ENCODE measurements at regions not wholly inside any gene's neighbourhood (a gene's known extent, or its start where the extent isn't known, plus 50 kb on each side); places are given as distances from the start of the nearest gene placed in this dataset.

- no peak for DNase-seq (ENCODE audit: low read depth in 2 of 2)
These were observed 95.1 kb upstream of the PLET1 start for GRCh38 chr11:112355726-112356125.

GRCh38 chr11:112357488-112357887 is 96.8 kb upstream of the PLET1 start:
- DNase-seq (ENCODE audit: low read depth in 2 of 2) = no peak

DNA sequence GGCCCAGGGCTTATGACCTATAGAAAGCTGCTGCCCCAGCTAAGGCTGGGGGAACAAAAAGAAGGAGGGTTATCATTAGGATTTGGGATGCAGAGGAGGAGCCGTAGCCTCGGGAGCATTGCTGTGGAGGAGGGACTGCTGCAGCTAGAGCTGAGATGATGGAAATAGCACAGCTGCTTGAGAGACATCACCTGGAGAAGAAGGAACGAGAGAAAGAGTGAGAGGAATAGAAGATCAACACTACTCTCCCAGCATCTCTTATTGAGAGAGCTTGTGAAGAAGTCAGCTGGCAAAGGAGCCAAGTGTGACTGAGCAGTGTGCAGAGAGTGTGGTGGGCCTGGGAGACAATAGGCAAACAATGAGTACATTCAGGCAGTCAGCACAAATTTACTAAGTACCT is 100.7 kb upstream of the PLET1 start:
- no peak for DNase-seq (ENCODE audit: low read depth in 2 of 2)

- DNase-seq (ENCODE audit: low read depth in 2 of 2) = no peak
These were observed 102.9 kb upstream of the PLET1 start for GRCh38 chr11:112363527-112363926.

DNA sequence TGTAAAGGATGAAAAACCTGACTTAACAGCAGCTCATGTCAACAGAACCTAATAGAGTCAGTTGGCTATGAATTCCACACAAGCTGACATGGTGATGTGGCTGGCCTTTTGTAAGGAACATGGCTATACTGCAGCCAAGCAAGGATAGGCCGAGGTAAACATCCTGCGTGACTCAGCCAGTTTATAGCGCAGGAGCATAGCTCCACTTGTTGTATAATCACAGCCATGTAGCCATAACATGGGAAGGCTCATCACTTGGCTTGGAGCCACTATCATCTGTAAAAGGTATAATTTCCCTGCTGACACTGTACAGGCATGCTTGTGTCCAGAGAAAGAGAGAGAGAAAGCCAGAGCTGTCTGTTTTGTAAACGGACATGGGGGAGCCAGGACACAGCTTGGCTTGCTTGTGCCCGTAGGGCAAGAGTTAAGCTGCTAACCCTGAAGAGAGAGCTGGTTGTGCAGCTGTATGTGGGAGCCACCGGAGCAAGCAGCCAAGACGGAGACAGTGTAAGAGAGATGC is 104.4 kb upstream of the PLET1 start:
- no peak for DNase-seq (ENCODE audit: low read depth in 2 of 2)

DNA sequence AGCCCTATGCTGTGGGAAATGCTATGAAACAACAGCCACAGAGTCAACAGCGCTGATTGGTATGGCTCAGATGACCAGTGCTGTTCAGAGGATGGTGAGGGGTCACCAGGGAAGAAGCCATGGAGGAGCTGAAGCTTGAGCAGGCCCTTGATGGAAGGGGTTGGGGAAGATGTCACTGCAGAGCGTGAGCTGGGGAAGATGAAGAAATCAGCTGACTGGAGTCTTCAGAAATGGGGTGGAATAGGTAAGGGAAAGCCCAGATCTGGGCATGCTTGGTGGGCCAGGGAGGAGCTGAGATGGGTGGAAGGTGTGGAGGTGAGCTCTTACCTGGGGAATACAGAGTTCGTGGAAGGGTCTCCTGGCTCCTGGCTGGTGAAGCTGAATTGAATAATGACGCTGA is 105.4 kb upstream of the PLET1 start:
- no peak for DNase-seq (ENCODE audit: low read depth in 2 of 2)

- DNase-seq (ENCODE audit: low read depth in 2 of 2) = no peak
These were observed 106.1 kb upstream of the PLET1 start for GRCh38 chr11:112366777-112367176.

GRCh38 chr11:112367461-112367860 is 106.8 kb upstream of the PLET1 start:
- DNase-seq (ENCODE audit: low read depth in 2 of 2) = no peak

- no peak for DNase-seq (ENCODE audit: low read depth in 2 of 2)
These were observed 107.2 kb upstream of the PLET1 start for GRCh38 chr11:112367895-112368294.

DNA sequence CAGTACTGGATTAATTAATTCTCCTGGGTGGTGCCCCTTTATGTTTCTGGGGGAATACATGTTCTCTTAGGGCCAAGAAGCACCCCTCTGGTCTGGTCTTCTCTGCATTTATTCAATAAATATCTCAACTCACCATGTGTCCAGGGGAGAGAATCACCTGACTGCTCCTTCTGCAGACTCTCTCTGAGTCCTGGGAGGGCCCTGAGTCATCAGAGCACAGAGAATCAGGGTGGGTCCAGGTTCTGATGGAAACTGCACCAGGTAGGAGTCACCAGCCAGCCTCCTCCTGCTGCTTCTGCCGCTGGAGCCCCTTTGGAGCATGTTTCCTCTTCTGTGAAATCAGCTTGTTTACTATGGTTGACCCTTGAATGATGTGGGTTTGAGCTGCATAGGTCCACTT is 107.7 kb upstream of the PLET1 start:
- DNase-seq (ENCODE audit: low read depth in 2 of 2) = no peak

DNA sequence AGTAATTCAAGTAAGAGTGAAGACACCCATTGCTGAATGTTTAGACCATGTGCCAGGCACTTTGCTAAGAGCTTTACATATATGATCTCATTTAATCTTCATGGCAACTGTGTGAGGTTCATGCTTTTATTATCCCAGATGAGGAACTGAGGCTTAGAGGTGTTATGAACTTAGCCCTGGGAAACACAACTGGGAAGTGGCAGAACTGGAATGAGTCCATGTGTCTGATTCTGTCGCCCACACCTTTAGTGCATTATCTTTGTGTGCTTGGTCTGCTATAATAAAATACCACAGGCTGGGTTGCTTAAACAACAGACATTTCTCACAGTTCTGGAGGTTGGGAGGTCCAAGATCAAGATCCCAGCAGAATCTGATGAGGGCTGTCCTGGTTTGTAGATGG is 108.7 kb upstream of the PLET1 start:
- no peak for DNase-seq (ENCODE audit: low read depth in 2 of 2)

- DNase-seq (ENCODE audit: low read depth in 2 of 2) = no peak
These were observed 109.3 kb upstream of the PLET1 start for GRCh38 chr11:112369916-112370315.

DNA sequence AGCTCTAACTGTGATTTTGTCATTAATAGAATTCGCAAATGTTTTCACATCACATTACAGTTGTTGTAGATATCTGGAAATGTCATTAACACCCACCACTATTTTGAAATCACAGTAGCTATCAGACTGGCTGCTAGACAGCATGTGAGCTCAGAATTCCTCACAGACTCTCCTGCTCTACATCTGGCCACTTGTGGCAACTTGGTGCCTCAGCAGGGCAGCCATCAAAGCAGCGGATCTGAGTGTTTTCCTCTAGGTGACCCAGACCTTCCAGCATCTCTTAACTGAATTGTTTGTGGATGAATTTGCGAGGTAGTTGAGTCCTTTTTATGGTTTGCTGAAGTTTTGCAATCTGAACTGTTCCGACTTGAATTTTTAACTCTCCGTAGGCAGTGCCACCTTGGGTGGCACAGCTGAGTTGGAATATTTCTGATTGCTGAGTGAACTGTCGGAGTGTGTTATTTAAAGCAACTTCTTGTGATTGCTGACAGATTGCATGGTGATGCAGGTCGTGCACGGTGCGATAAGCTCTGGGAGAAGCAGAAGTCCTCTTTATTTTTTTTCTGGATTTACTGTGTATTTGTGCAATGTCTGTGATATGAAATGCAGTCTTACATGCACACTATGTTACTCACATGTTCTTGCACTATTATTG is 114.0 kb upstream of the PLET1 start:
- no peak for DNase-seq (ENCODE audit: low read depth in 2 of 2)

GRCh38 chr11:112377946-112378345 is 117.3 kb upstream of the PLET1 start:
- no peak for DNase-seq (ENCODE audit: low read depth in 2 of 2)

- DNase-seq (ENCODE audit: low read depth in 2 of 2) = no peak
These were observed 119.8 kb upstream of the PLET1 start for GRCh38 chr11:112380464-112380863.

DNA sequence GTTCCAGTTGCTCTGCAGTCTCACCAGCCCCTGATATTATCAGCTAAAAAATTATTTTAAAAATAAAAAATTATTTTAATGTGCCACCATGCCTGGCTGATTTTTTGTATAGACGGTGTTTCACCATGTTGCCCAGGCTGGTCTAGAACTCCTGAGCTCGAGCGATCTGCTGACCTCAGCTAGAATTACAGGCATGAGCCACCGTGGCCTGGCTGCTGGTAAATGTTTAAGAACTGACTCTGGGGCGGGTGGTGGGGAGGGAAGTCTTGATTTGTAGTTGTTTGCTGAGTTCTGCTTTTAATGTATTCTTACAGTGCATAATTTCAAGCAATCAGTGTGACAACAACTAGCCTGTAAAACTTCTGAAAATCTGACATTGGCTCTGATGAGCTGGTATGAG is 120.9 kb upstream of the PLET1 start:
- DNase-seq (ENCODE audit: low read depth in 2 of 2) = no peak

DNA sequence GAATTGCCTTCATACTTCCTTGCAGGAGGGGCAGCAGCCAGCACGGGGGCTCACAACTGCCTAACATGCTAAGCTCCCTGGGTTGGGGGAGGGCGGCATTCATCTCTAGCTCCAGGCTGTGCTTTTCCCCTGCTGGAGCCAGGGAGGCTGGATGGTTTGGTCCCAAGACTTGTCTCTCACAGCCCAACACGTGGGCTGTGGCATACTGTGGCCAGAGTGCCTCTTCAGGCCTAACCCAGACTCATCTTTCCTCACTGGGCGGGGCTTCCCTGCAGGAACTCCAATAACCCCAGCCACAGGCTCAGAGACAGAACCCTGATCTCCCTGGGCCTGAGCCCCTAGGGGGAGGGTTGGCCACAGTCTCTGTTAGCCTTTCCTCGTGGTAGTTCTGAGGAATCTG is 121.9 kb upstream of the PLET1 start:
- no peak for DNase-seq (ENCODE audit: low read depth in 2 of 2)

DNA sequence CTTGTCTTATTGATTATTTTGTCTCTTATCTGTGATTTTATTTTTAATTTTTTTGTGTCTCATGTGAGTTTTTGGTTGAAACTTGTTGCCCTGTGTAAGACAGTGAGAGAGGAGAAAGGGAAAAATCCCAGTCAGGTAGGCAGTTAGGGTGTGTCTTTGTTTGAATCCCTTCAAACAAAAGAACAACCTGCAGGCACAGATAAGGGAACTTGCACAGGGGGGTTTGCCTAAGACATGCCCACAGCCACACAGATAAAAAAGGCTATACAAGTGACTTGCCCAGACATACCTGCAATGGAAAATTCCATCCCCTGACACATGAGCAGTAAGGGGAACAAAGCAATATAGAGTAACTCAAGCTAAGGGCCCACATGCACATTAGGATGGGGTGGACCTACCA is 127.8 kb upstream of the PLET1 start:
- DNase-seq (ENCODE audit: low read depth in 2 of 2) = no peak

GRCh38 chr11:112391086-112391485 is 130.4 kb upstream of the PLET1 start:
- DNase-seq (ENCODE audit: low read depth in 2 of 2) = no peak

- DNase-seq (ENCODE audit: low read depth in 2 of 2) = no peak
These were observed 132.2 kb upstream of the PLET1 start for GRCh38 chr11:112392904-112393303.

GRCh38 chr11:112394304-112394703 is 133.6 kb upstream of the PLET1 start:
- DNase-seq (ENCODE audit: low read depth in 2 of 2) = no peak

- DNase-seq (ENCODE audit: low read depth in 2 of 2) = no peak
These were observed 135.4 kb upstream of the PLET1 start for GRCh38 chr11:112396076-112396475.

DNA sequence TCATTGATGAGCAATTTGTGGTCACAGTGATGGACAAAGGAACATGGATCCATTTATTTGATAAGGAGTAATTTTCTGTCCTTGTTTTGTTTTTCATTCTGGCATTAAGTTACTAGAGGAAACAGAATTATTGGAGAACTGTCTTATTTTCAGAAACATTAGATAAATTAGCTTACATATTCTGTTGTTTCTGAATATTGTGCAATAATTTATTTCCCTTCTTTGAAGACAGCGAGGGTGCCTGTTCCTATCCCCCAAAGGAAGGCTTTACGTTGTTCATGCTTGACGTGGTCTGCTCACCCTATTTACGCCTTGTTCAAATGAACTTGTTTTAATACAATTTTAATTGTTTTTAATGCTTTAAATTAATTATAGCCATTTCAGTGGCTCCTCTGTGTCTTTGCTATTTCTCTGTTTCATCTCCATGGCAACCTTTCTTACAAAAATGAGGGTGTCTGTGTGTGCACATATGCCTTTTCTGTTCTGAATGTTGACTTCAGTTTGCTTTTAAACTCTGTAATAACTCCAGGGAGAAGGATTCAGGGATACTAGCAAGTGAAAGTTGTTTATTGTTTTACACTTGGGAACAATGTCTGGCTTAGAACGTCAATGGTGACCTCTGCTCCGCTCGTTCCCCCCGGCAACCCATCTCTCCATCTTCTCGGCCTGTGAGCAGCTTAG is 138.3 kb upstream of the PLET1 start:
- no peak for DNase-seq (ENCODE audit: low read depth in 2 of 2)
